ENCODE measurements at regions not wholly inside any gene's neighbourhood (a gene's known extent, or its start where the extent isn't known, plus 50 kb on each side); places are given as distances from the start of the nearest gene placed in this dataset.
"Not testable (repeated sequence)": the region's sequence is repeated elsewhere in the genome, so short reads cannot be mapped to it uniquely, and the experiment has no call there.

- intact Hi-C loops (cut with micrococcal nuclease) = no loop called here
Observed at GRCh38 chr9:87395804-87396479, 101.7 kb upstream of the DAPK1 start.

DNA sequence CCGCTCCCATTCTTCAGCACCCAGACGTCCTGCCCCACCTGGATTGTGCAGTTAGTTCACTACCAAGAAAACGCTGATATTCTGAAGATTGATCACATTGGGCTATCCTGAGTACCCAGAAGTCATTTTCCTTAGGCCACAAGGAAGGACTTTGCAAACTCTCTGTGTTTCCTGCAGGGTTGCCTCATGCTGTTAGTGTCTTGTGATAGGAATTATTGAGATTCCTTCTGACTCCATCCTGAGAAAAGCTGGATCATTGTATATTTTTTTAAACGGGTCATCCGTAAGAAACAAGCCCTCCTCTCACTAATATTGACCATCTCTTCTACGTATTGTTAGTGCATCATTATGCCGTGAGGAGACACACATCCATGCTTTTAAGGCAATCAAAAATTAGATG is 96.0 kb upstream of the DAPK1 start:
- intact Hi-C loops (cut with micrococcal nuclease) = no loop called here

DNA sequence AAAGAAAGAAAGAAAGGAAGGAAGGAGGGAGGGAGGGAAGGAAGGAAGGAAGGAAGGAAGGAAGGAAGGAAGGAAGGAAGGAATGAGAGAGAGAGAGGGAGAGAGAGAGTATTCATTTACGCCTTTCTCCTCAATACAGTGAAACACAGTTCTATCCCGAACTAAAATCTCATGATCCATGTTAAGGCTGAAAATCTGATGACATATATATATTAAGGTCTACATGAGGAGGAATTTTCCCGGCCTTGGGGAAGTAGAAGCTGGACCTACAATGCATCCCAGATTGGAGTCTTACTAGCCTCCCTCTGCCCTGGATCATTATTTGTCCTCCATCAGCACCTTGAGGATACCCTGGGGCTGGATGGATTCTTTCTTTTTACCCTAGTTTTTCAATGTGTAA is 95.1 kb upstream of the DAPK1 start:
- intact Hi-C loops (cut with micrococcal nuclease) = no loop called here

DNA sequence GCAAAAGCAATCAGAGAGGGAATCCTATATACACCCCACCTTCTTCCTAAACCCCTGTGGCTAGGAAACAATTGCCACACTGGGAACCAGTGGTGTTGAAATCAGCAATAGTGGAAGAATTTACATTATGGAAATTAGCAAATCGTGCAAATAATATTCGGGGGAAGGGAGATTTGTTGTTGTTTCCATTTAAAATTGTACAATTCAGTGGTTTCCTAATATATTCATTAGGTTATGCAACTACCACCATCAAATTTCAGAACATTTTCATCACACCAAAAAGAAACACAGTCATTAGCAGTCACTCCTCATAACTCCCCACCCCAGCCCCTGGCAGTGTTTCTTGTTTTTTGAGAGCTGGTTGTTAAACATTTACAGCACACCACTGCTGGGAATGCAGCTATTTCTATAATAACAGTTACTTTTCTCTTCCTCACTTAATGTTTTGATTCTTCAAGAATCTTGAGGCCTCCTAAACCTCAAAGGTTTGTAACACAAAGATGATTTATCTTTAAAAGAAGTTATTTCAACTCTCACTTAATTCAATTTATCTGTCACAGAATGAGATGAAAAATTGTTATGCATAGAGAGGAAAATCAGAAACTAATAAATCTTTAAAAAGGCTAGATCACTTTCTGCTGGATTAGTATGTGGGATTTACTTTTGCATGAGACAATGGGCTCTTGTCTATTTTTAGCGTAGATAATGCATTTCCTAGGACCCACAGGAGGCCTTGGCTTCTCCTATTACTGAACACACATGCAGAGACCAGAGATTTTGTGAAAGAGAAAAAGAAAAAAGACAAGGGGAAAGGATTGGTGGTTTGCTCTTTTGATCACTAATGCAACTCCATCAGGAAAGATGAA is 91.8 kb upstream of the DAPK1 start:
- intact Hi-C loops (cut with micrococcal nuclease) = no loop called here

GRCh38 chr9:87406543-87407166 is 91.0 kb upstream of the DAPK1 start:
- intact Hi-C loops (cut with micrococcal nuclease) = no loop called here

DNA sequence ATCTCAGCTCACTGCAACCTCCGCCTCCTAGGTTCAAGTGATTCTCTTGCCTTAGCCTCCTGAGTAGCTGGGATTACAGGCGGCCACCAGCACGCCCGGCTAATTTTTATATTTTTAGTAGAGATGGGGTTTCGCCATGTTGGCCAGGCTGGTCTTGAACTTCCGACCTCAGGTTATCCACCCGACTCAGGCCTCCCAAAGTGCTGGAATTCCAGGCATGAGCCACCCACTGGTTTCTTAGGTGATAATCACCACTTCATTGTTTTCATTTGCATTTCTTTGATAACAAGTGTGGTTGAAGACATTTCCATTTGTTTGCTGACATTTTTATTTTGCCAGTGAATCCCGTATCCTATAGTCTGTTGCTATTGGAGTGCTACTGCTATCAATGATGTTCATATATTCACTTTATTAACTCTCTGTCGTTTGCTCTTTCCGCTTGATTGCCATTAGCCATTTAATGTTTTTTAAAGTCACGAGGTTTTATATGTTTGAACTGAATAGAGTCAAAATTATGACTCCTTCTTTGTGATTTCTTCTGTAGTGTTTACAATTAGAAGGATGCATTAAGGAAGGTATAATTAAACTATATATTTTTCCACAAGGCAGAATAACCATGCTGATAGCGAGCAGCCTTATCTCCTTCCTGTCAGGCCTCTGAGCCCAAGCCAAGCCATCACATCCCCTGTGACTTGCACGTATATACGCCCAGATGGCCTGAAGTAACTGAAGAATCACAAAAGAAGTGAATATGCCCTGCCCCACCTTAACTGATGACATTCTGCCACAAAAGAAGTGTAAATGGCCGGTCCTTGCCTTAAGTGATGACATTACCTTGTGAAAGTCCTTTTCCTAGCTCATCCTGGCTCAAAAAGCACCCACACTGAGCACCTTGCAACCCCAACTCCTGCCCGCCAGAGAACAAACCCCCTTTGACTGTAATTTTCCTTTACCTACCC is 87.3 kb upstream of the DAPK1 start:
- intact Hi-C loops (cut with micrococcal nuclease) = not testable (repeated sequence)

DNA sequence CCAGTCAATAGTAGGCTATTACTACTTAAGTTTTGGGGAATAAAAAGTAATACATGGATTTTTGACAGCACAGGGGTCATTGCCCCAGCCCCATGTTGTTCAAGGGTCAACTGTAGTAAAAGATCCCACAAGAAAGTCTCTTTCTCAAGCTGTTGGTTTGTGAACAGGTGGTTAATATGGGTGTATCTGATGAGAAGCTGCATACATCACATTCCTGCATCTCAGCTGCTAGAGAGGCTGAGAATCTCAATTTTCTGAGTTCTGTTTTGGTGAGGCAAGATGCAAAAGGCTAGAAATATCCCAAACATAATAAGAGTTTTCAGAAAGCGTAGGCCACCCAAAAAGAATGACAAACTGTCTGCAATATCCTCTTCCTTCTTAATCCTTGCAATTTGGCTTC is 76.8 kb upstream of the DAPK1 start:
- intact Hi-C loops (cut with micrococcal nuclease) = no loop called here

- intact Hi-C loops (cut with micrococcal nuclease) = no loop called here
Observed at GRCh38 chr9:87421734-87422133, 75.9 kb upstream of the DAPK1 start.

- intact Hi-C loops (cut with micrococcal nuclease) = no loop called here
Observed at GRCh38 chr9:87422999-87423398, 74.7 kb upstream of the DAPK1 start.

DNA sequence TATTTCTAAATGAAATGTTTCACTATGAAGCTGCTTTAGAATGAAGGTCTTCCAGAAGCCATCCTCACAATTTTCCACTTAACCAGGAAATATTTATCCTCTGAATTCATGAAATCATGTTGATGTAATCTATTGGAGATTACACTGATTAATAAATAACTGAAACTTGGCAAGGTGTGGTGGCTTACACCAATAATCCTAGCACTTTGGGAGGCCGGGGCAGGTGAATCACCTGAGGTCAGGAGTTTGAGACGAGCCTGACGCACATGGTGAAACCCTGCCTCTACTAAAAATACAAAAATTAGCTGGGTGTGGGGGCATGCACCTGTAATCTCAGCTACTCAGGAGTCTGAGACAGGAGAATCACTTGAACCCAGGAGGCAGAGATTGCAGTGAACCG is 73.8 kb upstream of the DAPK1 start:
- intact Hi-C loops (cut with micrococcal nuclease) = not testable (repeated sequence)

DNA sequence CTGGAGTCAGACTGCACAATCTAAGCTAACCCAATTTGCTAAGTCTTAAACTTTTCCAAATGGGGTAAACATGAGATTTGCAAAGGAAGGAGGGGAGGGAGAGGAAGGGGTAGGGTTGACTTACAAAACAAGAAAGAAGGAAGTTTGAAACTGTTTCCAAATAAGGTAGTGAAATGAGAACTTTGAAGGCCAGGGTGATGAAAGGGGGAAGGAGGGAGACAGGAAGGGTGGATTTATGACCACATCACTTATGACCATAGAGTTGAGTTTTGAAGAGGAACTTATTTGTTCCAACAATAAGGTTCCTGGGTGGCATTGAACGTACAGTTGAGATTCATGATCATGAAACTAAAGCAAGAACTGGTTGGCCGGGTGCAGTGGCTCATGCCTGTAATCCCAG is 72.5 kb upstream of the DAPK1 start:
- intact Hi-C loops (cut with micrococcal nuclease) = no loop called here

DNA sequence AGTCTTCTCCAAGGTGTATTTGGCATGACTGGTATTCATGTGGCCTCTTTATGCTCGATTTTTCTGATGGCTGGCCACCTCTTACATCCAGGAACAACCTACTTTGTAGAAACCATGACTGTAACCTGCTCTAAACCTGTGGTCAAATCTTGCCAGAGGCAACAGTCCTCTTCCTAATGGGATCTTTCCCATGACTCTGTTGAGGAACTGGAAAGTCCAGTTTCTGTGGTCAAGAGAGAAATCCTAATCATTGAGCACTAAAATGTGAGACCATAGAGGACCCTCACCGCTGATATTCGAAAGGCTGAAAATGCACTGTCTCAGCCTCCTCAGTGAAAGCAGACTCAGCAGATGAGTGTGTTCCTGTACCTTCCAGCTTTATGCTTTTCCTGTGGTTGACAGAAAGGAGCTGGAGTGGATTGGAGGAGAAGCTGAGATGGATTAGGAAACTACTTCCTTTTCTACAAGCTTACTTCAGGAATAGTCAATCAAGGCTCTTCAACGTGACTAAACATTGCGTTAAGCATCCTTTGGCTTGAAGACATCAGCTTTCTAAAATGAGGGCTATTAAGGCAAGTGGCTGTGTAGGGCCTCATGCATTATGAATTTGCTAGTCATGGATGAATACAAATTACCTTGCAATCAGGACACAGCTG is 69.7 kb upstream of the DAPK1 start:
- intact Hi-C loops (cut with micrococcal nuclease) = no loop called here

- intact Hi-C loops (cut with micrococcal nuclease) = no loop called here
Observed at GRCh38 chr9:87428659-87429058, 69.0 kb upstream of the DAPK1 start.

- intact Hi-C loops (cut with micrococcal nuclease) = no loop called here
Observed at GRCh38 chr9:87431837-87432236, 65.8 kb upstream of the DAPK1 start.

GRCh38 chr9:87433853-87434252 is 63.8 kb upstream of the DAPK1 start:
- intact Hi-C loops (cut with micrococcal nuclease) = no loop called here

- intact Hi-C loops (cut with micrococcal nuclease) = no loop called here
Observed at GRCh38 chr9:87434366-87434765, 63.3 kb upstream of the DAPK1 start.

DNA sequence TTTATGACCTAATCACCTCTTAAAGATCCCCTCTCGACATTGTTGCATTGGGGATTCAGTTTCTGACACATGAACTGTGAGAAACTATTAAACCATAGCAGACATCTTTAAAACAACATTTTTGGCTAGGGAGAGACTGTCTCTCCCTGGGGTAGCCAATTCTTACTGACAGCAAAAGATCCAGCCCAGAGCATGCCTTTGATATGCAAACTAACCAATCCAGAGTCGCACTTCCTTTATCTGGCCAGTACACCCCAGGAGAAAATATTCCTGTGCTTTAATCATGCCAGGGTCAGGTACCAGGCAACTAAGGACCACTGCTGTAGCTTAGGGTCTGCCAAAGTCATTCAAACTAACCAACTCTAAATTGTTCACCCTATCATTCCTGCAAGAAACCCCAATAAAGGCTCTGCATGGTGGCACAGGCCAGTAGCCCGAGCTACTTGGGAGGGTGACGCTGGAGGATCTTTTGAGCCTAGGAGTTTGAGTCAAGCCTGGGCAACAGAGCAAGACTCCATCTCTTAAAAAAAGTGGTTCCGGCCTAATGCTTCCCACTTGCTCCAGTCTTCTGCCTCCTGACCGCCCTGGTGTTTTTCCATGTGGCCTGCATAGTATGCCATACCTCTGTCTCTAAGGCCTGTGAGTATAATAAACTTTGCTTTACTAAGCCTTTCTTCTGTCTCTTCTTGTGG is 62.3 kb upstream of the DAPK1 start:
- intact Hi-C loops (cut with micrococcal nuclease) = no loop called here

DNA sequence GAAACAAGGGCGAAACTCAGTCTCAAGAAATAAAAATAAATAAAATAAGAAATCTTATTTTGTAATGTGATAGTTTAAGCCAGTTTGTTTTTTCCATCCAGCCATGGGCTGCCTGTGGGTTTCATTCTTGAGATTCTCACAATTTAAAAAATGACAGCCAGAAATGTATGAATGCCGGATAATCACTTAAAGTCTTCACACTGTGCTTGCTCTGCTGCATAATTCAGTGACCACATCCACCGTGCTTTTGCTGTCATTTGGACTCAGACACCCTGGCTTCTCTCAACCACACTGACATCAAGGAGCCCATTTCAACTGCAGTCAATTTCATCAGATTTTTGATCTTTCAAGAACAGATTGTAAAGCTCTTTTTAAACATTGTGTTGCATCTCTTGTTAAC is 61.0 kb upstream of the DAPK1 start:
- intact Hi-C loops (cut with micrococcal nuclease) = loop anchor here (2.0 kb wide), 1 partner anchor 20 kb away; no protein-coding TSS in a partner anchor

DNA sequence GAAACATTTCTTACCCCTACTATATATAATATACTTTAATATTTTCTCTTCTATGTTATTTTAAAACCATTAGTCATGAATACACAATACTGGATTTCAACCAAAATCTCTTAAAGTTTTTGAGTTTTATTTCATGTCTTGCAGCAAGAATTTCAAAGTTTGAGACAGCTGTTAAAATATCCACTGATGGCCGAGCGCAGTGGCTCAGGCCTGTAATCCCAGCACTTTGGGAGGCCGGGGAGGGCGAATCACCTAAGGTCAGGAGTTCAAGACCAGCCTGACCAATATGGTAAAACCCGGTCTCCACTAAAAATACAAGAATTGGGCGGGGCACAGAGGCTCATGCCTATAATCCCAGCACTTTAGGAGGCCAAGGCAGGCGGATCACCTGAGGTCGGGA is 59.7 kb upstream of the DAPK1 start:
- intact Hi-C loops (cut with micrococcal nuclease) = loop anchor here (2.0 kb wide), 1 partner anchor 21 kb away; no protein-coding TSS in a partner anchor

DNA sequence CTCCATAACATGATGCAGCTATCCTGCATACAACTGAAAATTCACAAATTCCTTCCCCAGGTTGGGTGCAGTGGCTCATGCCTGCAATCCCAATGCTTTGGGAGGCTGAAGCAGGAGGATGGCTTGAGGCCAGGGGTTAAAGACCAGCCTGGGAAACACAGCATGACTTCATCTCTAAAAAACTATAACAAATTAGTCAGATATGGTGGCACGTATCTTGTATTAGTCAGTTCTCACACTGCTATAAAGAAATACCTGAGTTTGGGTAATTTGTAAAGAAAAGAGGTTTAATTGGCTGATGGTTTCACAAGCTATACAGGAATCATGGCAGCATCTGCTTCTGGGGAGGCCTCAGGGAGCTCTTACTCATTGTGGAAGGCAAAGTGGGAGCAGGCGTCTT is 56.4 kb upstream of the DAPK1 start:
- intact Hi-C loops (cut with micrococcal nuclease) = no loop called here

Data from T-helper 1 cell treated with Interleukin-12 subunit alpha and Interleukin-12 subunit beta and Interleukin-4 antibody, amounts not matched to agents 30 ng/mL and 1 ng/mL, for 36 hours (primary cell).